A549 (cell line): ENCODE measurements at regions not wholly inside any gene's neighbourhood (a gene's known extent, or its start where the extent isn't known, plus 50 kb on each side); places are given as distances from the start of the nearest gene placed in this dataset.
"Not testable (repeated sequence)": the region's sequence is repeated elsewhere in the genome, so short reads cannot be mapped to it uniquely, and the experiment has no call there.

Experiments used
- ATAC-seq, 2 experiments: fragments of 200-7000 bp in 1 of 2; fragments of >200 bp in 1 of 2; cut with Nextera tagmentation in 1 of 2; cut with Tn5 transposase in 1 of 2; 3 replicates each; pipeline versions ENCODE4 v1.8.0 to v1.9.1; 2018 to 2020; ENCODE audit warnings: mild to moderate bottlenecking in 1 of 2, moderate library complexity in 1 of 2
- CTCF ChIA-PET: fragments of 300-600 bp; sonication (Branson Sonifier 250); formaldehyde crosslinking; extraction: SDS; loops from one replicate; lab custom pipeline; 2021; ENCODE audit warnings: antibody characterized with exemption, inconsistent platforms; lab: Yijun Ruan, JAX
- POLR2A ChIA-PET: fragments of 350-600 bp; formaldehyde crosslinking; extraction: SDS; loops from one replicate; lab custom pipeline; 2021; ENCODE audit warnings: antibody characterized with exemption, inconsistent platforms; lab: Yijun Ruan, JAX
- DNase-seq, 2 experiments: peaks; one replicate each; pipeline versions ENCODE4 v3.0.0 to v3.0.0-alpha.2; 2011 to 2016; ENCODE audit warnings: low read depth in 1 of 2, low spot score in 1 of 2
- FAIRE-seq: peaks from 2 replicates; lab custom pipeline; 2011; peaks lifted over from hg19 to GRCh38; lab: Jason Lieb, UNC
- H3K27ac ChIP-seq, 2 experiments: fragments of >200 bp; sonication (Bioruptor Twin); formaldehyde crosslinking; 3 replicates each; pipeline ENCODE4 v1.5.1; 2016 to 2017
- H3K4me1 ChIP-seq: fragments of >200 bp; sonication (Bioruptor Twin); formaldehyde crosslinking; 3 replicates; pipeline ENCODE4 v1.6.1; 2016
- H3K4me2 ChIP-seq: fragments of >200 bp; sonication (Bioruptor Twin); formaldehyde crosslinking; 3 replicates; pipeline ENCODE4 v1.6.1; 2016
- H3K4me3 ChIP-seq: fragments of >200 bp; sonication (Bioruptor Twin); formaldehyde crosslinking; 3 replicates; pipeline ENCODE4 v1.5.1; 2016
- H3K9me3 ChIP-seq: fragments of >200 bp; sonication (Bioruptor Twin); formaldehyde crosslinking; 3 replicates; pipeline ENCODE4 v1.6.1; 2016
- ATOH8 ChIP-seq: fragments of 250-450 bp; sonication (Bioruptor Pico); IDR thresholded peaks from 2 replicates; pipeline ENCODE4 v1.5.0; 2020; ENCODE audit warnings: low read depth, mild to moderate bottlenecking, moderate library complexity
- CBX2 ChIP-seq: fragments of 200-600 bp; sonication (generic); IDR thresholded peaks from 2 replicates; pipeline ENCODE4 v1.6.1; 2016; ENCODE audit warnings: low read depth, mild to moderate bottlenecking, borderline replicate concordance
- CBX8 ChIP-seq: fragments of 200-600 bp; sonication (generic); IDR thresholded peaks from 2 replicates; pipeline ENCODE4 v1.6.1; 2016
- CEBPB ChIP-seq, 2 experiments: fragments of >200 bp in 1 of 2; sonication (Bioruptor Twin) in 1 of 2; formaldehyde crosslinking in 1 of 2; IDR thresholded peaks; 2 replicates each; pipeline ENCODE4 v1.6.1; 2012 to 2016
- CHD2 ChIP-seq: fragments of 150-350 bp; IDR thresholded peaks from 2 replicates; pipeline ENCODE4 v1.6.1; 2014; ENCODE audit warnings: low read length; ENCODE audit not compliant: partially characterized antibody
- EHF ChIP-seq: fragments of 250-450 bp; sonication (Bioruptor Pico); IDR thresholded peaks from 2 replicates; pipeline ENCODE4 v1.5.0; 2020; ENCODE audit warnings: mild to moderate bottlenecking
- ESRRA ChIP-seq: fragments of 150-350 bp; IDR thresholded peaks from 2 replicates; pipeline ENCODE4 v1.6.1; 2014; ENCODE audit warnings: mild to moderate bottlenecking, low read length, borderline replicate concordance
- FOSL2 ChIP-seq, 2 experiments: fragments of 450-650 bp in 1 of 2; fragments of >200 bp in 1 of 2; sonication (Bioruptor Twin) in 1 of 2; formaldehyde crosslinking; IDR thresholded peaks; 2 replicates each; pipeline versions ENCODE4 v1.5.0 to v1.6.1; 2016 to 2020; ENCODE audit warnings: mild to moderate bottlenecking in 1 of 2, moderate library complexity in 1 of 2
- FOXS1 ChIP-seq: fragments of 250-450 bp; sonication (Bioruptor Pico); IDR thresholded peaks from 2 replicates; pipeline ENCODE4 v1.5.0; 2020; ENCODE audit warnings: mild to moderate bottlenecking, moderate library complexity
- HDAC2 ChIP-seq: fragments of 200-600 bp; sonication (generic); IDR thresholded peaks from 2 replicates; pipeline ENCODE4 v1.6.1; 2016
- HOXA7 ChIP-seq: fragments of 250-450 bp; sonication (Bioruptor Pico); IDR thresholded peaks from 2 replicates; pipeline ENCODE4 v1.5.0; 2020; ENCODE audit warnings: mild to moderate bottlenecking, moderate library complexity
- HOXB5 ChIP-seq: fragments of 250-450 bp; sonication (Bioruptor Pico); IDR thresholded peaks from 2 replicates; pipeline ENCODE4 v1.5.0; 2020; ENCODE audit warnings: mild to moderate bottlenecking, moderate library complexity
- JUN ChIP-seq, 2 experiments: fragments of >200 bp; sonication (Bioruptor Twin); formaldehyde crosslinking; IDR thresholded peaks; 2 replicates in 1 of 2; 3 replicates in 1 of 2; pipeline ENCODE4 v1.6.1; 2016 to 2017
- MAFK ChIP-seq: fragments of 450-650 bp; IDR thresholded peaks from 2 replicates; pipeline ENCODE4 v1.6.1; 2014; ENCODE audit not compliant: partially characterized antibody
- NFE2L2 ChIP-seq: fragments of 150-350 bp; conservative IDR thresholded peaks from 2 replicates; pipeline ENCODE4 v1.6.1; 2014; ENCODE audit warnings: low read length
- NR3C1 ChIP-seq: fragments of >200 bp; sonication (Bioruptor Twin); formaldehyde crosslinking; IDR thresholded peaks from 3 replicates; pipeline ENCODE4 v1.6.1; 2017
- PHF8 ChIP-seq: fragments of 200-600 bp; sonication (generic); IDR thresholded peaks from 2 replicates; pipeline ENCODE4 v1.6.1; 2016; ENCODE audit warnings: low read depth, mild to moderate bottlenecking, antibody characterized with exemption, moderate library complexity, borderline replicate concordance
- ZC3H11A ChIP-seq: fragments of 450-650 bp; IDR thresholded peaks from 2 replicates; pipeline ENCODE4 v1.6.1; 2014; ENCODE audit warnings: antibody characterized with exemption, mild to moderate bottlenecking
- ZFP36 ChIP-seq: fragments of 450-650 bp; IDR thresholded peaks from 2 replicates; pipeline ENCODE4 v1.6.1; 2014; ENCODE audit warnings: borderline replicate concordance; ENCODE audit not compliant: partially characterized antibody
- ZSCAN20 ChIP-seq: fragments of 250-450 bp; sonication (Bioruptor Pico); IDR thresholded peaks from 2 replicates; pipeline ENCODE4 v1.8.0; 2022; ENCODE audit warnings: mild to moderate bottlenecking, moderate library complexity
- WGBS: methylation state at CpG from one replicate; pipeline ENCODE4 v1.1.6; 2017; ENCODE audit errors: missing lambda C conversion rate; 5-methylcytosine and 5-hydroxymethylcytosine counted together
- TF ChIP-seq, protein P1 (sequence below): IDR thresholded peaks from 2 replicates; pipeline ENCODE4 v1.6.1; 2012
- TF ChIP-seq, protein P2 (sequence below): IDR thresholded peaks from 2 replicates; pipeline ENCODE4 v1.6.1; 2012; ENCODE audit warnings: low read depth, borderline replicate concordance
- TF ChIP-seq, protein P3 (sequence below): fragments of 150-350 bp; IDR thresholded peaks from 2 replicates; pipeline ENCODE4 v1.6.1; 2014; ENCODE audit warnings: low read depth, mild to moderate bottlenecking, low read length
- TF ChIP-seq, protein P4 (sequence below): fragments of 200-600 bp; sonication (generic); IDR thresholded peaks from 2 replicates; pipeline ENCODE4 v1.6.1; 2016; ENCODE audit warnings: antibody characterized with exemption, mild to moderate bottlenecking, moderate library complexity

GRCh38 chr6:170192905-170193304, 98.0 kb downstream of the DLL1 start (continued):
- no peak for TF ChIP-seq HOXA7 (CRISPR knock-in tag)
- TF ChIP-seq, protein P1, sequence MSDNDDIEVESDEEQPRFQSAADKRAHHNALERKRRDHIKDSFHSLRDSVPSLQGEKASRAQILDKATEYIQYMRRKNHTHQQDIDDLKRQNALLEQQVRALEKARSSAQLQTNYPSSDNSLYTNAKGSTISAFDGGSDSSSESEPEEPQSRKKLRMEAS: no peak

GRCh38 chr6:170192101-170192500, 98.8 kb downstream of the DLL1 start:
- H3K4me2 ChIP-seq, DNase-seq, CTCF ChIA-PET, H3K9me3 ChIP-seq, FAIRE-seq, ATAC-seq, POLR2A ChIA-PET, H3K4me1 ChIP-seq, H3K27ac ChIP-seq, H3K4me3 ChIP-seq: not testable (repeated sequence)
- 35% methylated on average over 5 of the region's 8 CpGs for WGBS

GRCh38 chr6:170190046-170190445, 100.8 kb downstream of the DLL1 start:
- ATAC-seq: no peak
- no peaks in the 10 kb centered on the region for H3K4me1 ChIP-seq
- 69% methylated on average over 5 of the region's 5 CpGs for WGBS
- DNase-seq: no peak
- no peak for TF ChIP-seq CEBPB (IDR thresholded peaks at IDR 0.05)
- TF ChIP-seq JUN (IDR thresholded peaks at IDR 0.05): no peak
- TF ChIP-seq ZSCAN20: no peak
- TF ChIP-seq, protein P2, sequence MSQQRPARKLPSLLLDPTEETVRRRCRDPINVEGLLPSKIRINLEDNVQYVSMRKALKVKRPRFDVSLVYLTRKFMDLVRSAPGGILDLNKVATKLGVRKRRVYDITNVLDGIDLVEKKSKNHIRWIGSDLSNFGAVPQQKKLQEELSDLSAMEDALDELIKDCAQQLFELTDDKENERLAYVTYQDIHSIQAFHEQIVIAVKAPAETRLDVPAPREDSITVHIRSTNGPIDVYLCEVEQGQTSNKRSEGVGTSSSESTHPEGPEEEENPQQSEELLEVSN: no peak
- no peak for TF ChIP-seq EHF
- TF ChIP-seq PHF8: no peak
- no peak for TF ChIP-seq HOXA7 (CRISPR knock-in tag)
- no peak for TF ChIP-seq CBX8
- TF ChIP-seq ESRRA: no peak
- TF ChIP-seq CBX2: no peak
- no peak for TF ChIP-seq ZFP36
- TF ChIP-seq ATOH8 (CRISPR knock-in tag): no peak
- TF ChIP-seq, protein P1: no peak
- TF ChIP-seq, protein P3, sequence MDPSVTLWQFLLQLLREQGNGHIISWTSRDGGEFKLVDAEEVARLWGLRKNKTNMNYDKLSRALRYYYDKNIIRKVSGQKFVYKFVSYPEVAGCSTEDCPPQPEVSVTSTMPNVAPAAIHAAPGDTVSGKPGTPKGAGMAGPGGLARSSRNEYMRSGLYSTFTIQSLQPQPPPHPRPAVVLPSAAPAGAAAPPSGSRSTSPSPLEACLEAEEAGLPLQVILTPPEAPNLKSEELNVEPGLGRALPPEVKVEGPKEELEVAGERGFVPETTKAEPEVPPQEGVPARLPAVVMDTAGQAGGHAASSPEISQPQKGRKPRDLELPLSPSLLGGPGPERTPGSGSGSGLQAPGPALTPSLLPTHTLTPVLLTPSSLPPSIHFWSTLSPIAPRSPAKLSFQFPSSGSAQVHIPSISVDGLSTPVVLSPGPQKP: no peak
- no peak for TF ChIP-seq NR3C1
- no peak for TF ChIP-seq FOSL2 (IDR thresholded peaks at IDR 0.05)
- no peak for TF ChIP-seq FOSL2 (CRISPR knock-in tag; IDR thresholded peaks at IDR 0.05)
- no peaks in the 10 kb centered on the region for H3K9me3 ChIP-seq
- ChIA-PET CTCF (no interaction called here), POLR2A (no interaction called here)
- no peak overlapping the region for H3K27ac ChIP-seq
- no peak overlapping the region for H3K4me3 ChIP-seq
- no peak overlapping the region for H3K4me2 ChIP-seq
- FAIRE-seq: no peak

- Histone ChIP-seq H3K4me2 (no peak overlapping the region), H3K27ac (no peak overlapping the region), H3K9me3 (no peaks in the 10 kb centered on the region), H3K4me3 (no peak overlapping the region), H3K4me1 (no peaks in the 10 kb centered on the region)
- FAIRE-seq (no peak), ATAC-seq (no peak), DNase-seq (no peak)
- ChIA-PET POLR2A (no interaction called here), CTCF (no interaction called here)
- 21% methylated on average over 6 of the region's 12 CpGs for WGBS
- TF ChIP-seq, protein P4, sequence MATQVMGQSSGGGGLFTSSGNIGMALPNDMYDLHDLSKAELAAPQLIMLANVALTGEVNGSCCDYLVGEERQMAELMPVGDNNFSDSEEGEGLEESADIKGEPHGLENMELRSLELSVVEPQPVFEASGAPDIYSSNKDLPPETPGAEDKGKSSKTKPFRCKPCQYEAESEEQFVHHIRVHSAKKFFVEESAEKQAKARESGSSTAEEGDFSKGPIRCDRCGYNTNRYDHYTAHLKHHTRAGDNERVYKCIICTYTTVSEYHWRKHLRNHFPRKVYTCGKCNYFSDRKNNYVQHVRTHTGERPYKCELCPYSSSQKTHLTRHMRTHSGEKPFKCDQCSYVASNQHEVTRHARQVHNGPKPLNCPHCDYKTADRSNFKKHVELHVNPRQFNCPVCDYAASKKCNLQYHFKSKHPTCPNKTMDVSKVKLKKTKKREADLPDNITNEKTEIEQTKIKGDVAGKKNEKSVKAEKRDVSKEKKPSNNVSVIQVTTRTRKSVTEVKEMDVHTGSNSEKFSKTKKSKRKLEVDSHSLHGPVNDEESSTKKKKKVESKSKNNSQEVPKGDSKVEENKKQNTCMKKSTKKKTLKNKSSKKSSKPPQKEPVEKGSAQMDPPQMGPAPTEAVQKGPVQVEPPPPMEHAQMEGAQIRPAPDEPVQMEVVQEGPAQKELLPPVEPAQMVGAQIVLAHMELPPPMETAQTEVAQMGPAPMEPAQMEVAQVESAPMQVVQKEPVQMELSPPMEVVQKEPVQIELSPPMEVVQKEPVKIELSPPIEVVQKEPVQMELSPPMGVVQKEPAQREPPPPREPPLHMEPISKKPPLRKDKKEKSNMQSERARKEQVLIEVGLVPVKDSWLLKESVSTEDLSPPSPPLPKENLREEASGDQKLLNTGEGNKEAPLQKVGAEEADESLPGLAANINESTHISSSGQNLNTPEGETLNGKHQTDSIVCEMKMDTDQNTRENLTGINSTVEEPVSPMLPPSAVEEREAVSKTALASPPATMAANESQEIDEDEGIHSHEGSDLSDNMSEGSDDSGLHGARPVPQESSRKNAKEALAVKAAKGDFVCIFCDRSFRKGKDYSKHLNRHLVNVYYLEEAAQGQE: no peak
- no peak for TF ChIP-seq ZC3H11A
- TF ChIP-seq HDAC2: no peak
- no peak for TF ChIP-seq HOXB5
- no peak for TF ChIP-seq PHF8
- TF ChIP-seq, protein P3: no peak
- no peak for TF ChIP-seq CHD2
- no peak for TF ChIP-seq MAFK
- TF ChIP-seq, protein P2: no peak
- no peak for TF ChIP-seq NFE2L2
- TF ChIP-seq FOXS1: no peak
- TF ChIP-seq NR3C1: no peak
Observed at GRCh38 chr6:170189236-170189635, 101.6 kb downstream of the DLL1 start.
